Ishikawa (cell line): ENCODE measurements at regions not wholly inside any gene's neighbourhood (a gene's known extent, or its start where the extent isn't known, plus 50 kb on each side); places are given as distances from the start of the nearest gene placed in this dataset.

ENCODE experiments used
- EP300 ChIP-seq: IDR thresholded peaks from 2 replicates; pipeline ENCODE4 v1.6.1; 2012; ENCODE audit warnings: borderline replicate concordance
- FOXM1 ChIP-seq: IDR thresholded peaks from 2 replicates; pipeline ENCODE4 v1.6.1; 2012; ENCODE audit warnings: low read depth, borderline replicate concordance

DNA sequence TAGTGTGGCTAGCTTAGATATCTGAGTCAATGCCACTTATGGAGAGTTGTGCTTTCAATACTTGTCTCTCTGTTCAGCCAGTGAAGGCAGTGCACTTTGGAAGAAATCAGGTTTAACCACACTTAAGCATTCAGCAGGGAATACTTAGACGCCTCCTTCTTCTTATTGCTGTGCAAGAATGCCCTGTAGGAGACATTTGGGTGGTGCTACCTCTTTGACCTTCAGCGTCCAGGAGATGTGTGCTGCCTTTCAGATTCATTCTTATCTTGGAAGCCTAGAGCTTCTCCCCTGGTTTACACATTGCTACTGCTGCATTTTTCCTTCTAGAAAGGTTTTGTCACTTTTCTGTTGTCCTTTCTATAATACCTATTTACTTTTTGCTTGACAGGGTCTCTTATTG, 350.5 kb downstream of the ARL6IP6 start:
- TF ChIP-seq FOXM1: no peak
- TF ChIP-seq EP300: no peak
